BJ (cell line): ENCODE measurements at regions not wholly inside any gene's neighbourhood (a gene's known extent, or its start where the extent isn't known, plus 50 kb on each side); places are given as distances from the start of the nearest gene placed in this dataset.
A peak's percentile ranks its signal among the peaks of the same experiment; 100 is the strongest.
"Not testable (repeated sequence)": the region's sequence is repeated elsewhere in the genome, so short reads cannot be mapped to it uniquely, and the experiment has no call there.

ENCODE experiments used
- CTCF ChIA-PET: fragments of 350-600 bp; formaldehyde crosslinking; extraction: SDS; loops from one replicate; lab custom pipeline; 2021; ENCODE audit warnings: antibody characterized with exemption, inconsistent platforms; lab: Yijun Ruan, JAX
- POLR2A ChIA-PET: fragments of 300-600 bp; sonication (Branson Sonifier 250); formaldehyde crosslinking; extraction: SDS; loops from one replicate; lab custom pipeline; 2021; ENCODE audit warnings: antibody characterized with exemption; lab: Charles Lee
- DNase-seq: peaks from one replicate; pipeline ENCODE4 v3.0.0-alpha.2; 2011; ENCODE audit warnings: low read depth
- H3K27me3 ChIP-seq: 2 replicates; pipeline ENCODE4 v1.6.0; 2011; ENCODE audit warnings: low read length; ENCODE audit not compliant: control insufficient read depth, insufficient read depth
- H3K36me3 ChIP-seq: 2 replicates; pipeline ENCODE4 v1.5.1; 2011; ENCODE audit warnings: low read length; ENCODE audit not compliant: control insufficient read depth, insufficient read depth
- H3K4me3 ChIP-seq: 2 replicates; pipeline ENCODE4 v1.5.1; 2011; ENCODE audit warnings: low read depth, mild to moderate bottlenecking, control low read depth, low read length
- CTCF ChIP-seq: IDR thresholded peaks from 2 replicates; pipeline ENCODE4 v1.5.1; 2011; ENCODE audit warnings: low read depth, mild to moderate bottlenecking, control low read depth, inconsistent platforms, low read length, moderate library complexity; ENCODE audit not compliant: insufficient read depth

DNA sequence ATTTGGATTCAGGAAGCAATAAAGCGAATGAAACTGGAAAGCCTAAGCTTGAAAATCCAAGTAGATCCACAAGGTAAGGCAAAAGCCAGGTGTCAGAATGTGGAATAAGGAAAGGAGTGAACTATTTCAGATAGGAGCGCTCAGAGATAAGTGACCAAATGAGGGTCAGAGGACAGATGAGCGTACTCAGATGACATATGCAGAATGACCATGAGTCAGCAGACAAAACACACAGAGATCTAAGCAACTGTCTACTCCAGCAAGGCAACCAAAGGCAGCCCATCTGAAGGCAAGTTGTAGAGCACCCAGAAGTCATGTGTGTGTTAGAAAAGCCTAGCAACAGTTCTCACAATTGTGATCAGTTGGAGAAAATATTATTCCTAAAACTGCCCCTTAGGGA is 548.4 kb upstream of the FSHR start:
- TF ChIP-seq CTCF, result no peak
- CTCF ChIA-PET, result no interaction called here

GRCh38 chr2:49693961-49694360 is 539.6 kb upstream of the FSHR start:
- DNase-seq, result no peak
- POLR2A ChIA-PET, result no interaction called here
- TF ChIP-seq CTCF, result no peak
- CTCF ChIA-PET, result no interaction called here
- no peaks in the 10 kb centered on the region for H3K27me3 ChIP-seq
- no peaks in the 10 kb centered on the region for H3K36me3 ChIP-seq
- H3K4me3 ChIP-seq, result no peak overlapping the region

More for the DNA sequence above, 548.4 kb upstream of the FSHR start:
- Histone ChIP-seq H3K4me3 (no peak overlapping the region), H3K27me3 (no peaks in the 10 kb centered on the region), H3K36me3 (no peaks in the 10 kb centered on the region)
- DNase-seq, result no peak
- POLR2A ChIA-PET, result no interaction called here

DNA sequence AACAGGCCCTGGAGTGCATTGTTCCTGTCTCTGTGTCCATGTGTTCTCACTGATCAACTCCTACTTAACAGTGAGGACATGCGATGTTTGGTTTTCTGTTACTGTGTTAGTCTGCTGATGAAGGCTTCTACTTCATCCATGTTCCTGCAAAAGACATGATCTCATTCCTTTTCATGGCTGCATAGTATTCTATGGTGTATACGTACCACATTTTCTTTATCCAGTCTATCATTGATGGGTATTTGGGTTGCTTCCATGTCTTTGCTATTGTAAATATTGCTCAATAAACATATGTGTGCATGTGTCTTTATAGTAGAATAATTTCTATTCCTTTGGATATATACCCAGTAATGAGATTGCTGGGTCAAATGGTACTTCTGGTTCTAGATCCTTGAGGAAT is 537.7 kb upstream of the FSHR start:
- CTCF ChIA-PET, H3K4me3 ChIP-seq, POLR2A ChIA-PET: not testable (repeated sequence)

DNA sequence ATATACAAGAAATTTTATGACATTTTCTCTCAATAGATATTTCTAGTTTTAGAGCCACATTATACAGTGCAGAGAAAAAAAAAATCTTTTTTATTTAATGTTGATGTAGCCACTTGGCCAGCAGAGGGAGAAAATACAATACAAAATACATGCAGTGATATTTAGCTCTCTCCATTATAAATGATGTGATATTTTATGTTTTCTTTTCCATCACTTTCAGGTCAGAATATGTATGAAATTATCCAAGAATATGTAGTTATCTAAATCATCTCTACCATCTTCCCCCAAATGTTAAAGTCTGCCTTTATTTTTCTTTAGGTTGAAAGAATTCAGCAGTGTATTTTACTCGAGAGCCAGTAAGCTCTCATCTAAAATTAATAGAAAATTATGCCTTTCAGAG is 533.6 kb upstream of the FSHR start:
- peak; percentile 20; the same call in 1 of the 2 replicates for TF ChIP-seq CTCF
- Histone ChIP-seq H3K4me3 (no peak overlapping the region), H3K27me3 (no peaks in the 10 kb centered on the region), H3K36me3 (no peaks in the 10 kb centered on the region)
- ChIA-PET CTCF (interaction anchor here (1.1 to 1.5 kb wide), 4 partner anchors 13 to 714 kb away, joined by 3 to 7 read pairs (median 4); no protein-coding TSS in a partner anchor), POLR2A (no interaction called here)
- no peak for DNase-seq

More for the DNA sequence above, 537.7 kb upstream of the FSHR start:
- not testable (repeated sequence) for DNase-seq, H3K36me3 ChIP-seq, H3K27me3 ChIP-seq

DNA sequence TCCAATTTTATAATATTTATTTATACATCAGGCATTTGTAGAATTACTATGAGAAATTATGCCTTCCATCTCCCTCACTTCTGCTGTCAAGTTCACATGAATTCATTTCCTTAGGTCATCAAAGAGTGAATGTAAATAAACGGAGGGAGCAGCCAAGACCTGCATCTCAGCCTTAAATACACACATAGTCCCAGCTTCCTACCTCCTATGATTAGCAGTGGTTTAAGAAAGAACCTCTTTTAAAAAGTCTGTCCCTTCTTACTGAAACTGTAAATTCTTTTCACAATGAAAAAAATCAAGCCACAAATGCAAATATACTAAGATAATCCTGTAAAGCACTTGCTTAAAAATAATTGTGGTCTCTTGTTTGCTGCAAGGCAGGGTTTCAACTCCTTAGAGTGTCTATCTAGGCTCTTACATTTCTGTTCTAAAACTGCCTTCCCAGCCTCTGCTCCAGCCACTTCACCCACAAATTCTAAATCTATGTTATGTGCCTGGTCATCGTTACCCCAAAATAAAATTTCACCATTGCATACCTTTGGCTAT is 532.7 kb upstream of the FSHR start:
- Histone ChIP-seq H3K27me3 (no peaks in the 10 kb centered on the region), H3K4me3 (no peak overlapping the region), H3K36me3 (no peaks in the 10 kb centered on the region)
- no peak for DNase-seq
- ChIA-PET CTCF (interaction anchor here (1.2 to 1.5 kb wide), 2 partner anchors 12 to 26 kb away, joined by 3 to 4 read pairs; no protein-coding TSS in a partner anchor), POLR2A (no interaction called here)
- TF ChIP-seq CTCF, result no peak

GRCh38 chr2:49686291-49686690 is 532.0 kb upstream of the FSHR start:
- H3K27me3 ChIP-seq, result no peaks in the 10 kb centered on the region
- no peak for DNase-seq

More at GRCh38 chr2:49686291-49686690, 532.0 kb upstream of the FSHR start:
- Histone ChIP-seq H3K4me3 (no peak overlapping the region), H3K36me3 (no peaks in the 10 kb centered on the region)
- TF ChIP-seq CTCF, result no peak
- ChIA-PET CTCF (no interaction called here), POLR2A (no interaction called here)
